GM19239 (cell line): ENCODE measurements at regions not wholly inside any gene's neighbourhood (a gene's known extent, or its start where the extent isn't known, plus 50 kb on each side); places are given as distances from the start of the nearest gene placed in this dataset.
"Not testable (repeated sequence)": the region's sequence is repeated elsewhere in the genome, so short reads cannot be mapped to it uniquely, and the experiment has no call there.

ENCODE experiments used
- DNase-seq: peaks from one replicate; pipeline ENCODE4 v3.0.0; 2011; ENCODE audit warnings: low spot score; ENCODE audit not compliant: insufficient read length
- FAIRE-seq: peaks from 2 replicates; lab custom pipeline; 2011; peaks lifted over from hg19 to GRCh38; lab: Jason Lieb, UNC

DNA sequence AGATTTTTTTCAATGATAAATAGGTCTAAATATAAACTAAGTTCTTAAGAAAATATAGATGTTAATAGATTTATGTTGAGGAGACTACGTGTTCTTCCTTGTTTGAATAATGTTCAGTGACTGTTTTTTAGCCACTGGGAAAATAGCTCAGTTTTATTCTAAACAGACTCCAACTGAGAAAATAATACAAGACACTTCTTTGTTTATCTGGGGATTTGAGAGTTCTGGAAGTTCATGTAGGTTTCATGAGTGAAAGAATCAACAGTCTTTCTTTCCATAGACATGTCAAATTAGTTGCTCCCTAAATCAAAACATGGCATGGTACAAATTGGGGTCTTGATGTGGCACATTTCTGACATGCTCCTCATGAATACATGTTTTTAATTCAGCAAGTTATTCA lies 177.7 kb downstream of the MREG start:
- FAIRE-seq (no peak), DNase-seq (no peak)

DNA sequence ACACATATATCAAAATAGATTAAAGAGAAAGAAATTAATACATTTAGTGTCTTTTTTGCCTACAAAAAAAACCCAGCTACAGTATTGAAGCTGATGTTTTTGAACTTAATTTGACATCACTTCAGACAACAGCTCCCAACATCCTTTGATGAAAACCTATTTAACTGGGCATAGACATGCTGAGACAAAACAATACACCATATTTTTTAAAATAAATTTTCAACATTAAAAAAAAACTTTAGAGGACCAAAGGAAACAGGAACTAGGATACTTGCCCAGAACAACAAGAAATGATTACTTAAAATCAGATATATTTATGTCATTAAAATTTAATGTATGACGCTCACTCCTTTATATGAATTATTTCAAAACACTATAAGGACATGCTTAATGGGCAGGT lies 178.1 kb downstream of the MREG start:
- no peak for FAIRE-seq
- no peak for DNase-seq

DNA sequence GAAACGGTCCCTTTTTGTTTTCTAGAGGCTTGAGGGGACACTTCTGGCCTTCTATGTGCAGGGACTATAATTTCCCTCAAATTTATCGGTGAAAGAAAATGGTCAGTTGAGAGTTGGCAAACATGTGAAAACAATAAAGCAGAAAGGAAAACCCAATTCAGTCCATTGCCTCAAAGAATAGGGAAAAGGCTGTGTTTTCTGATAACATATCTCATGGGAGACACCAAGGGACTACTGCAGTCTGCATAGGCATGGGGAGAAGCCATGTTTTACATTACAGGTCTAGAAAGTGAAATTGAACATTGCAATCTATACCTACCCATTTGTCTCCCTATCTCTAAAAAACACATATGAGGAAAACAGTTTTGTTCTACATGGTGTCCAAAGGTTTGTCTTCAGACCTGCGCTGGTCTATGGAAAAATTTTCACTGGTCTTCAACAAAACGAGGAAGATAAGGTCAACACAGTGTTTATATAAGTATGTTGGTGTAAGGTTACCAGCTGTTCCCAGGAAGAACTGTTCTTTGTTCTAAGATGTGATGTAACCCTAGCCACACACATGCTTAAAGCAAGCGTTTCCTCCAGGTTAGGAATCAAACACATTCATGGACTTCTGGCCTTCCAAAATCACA lies 179.7 kb downstream of the MREG start:
- FAIRE-seq, result no peak
- DNase-seq, result no peak

DNA sequence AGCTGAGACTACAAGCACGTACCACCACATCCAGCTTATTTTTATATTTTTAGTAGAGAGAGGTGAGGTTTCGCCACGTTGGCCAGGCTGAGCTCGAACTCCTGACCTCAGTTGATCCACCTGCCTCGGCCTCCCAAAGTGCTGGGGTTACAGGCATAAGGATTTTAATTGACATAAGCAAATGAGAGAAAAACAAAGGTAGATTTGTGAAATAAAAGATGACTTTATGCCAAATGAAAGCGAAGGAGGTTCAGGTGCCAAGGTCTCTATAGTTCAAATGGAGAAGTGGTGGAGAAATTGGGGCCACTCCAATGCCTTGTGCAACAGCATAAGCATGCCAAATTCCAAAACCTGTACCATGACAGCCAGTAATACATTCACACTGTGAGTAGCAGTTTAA lies 180.6 kb downstream of the MREG start:
- FAIRE-seq (no peak), DNase-seq (no peak)

DNA sequence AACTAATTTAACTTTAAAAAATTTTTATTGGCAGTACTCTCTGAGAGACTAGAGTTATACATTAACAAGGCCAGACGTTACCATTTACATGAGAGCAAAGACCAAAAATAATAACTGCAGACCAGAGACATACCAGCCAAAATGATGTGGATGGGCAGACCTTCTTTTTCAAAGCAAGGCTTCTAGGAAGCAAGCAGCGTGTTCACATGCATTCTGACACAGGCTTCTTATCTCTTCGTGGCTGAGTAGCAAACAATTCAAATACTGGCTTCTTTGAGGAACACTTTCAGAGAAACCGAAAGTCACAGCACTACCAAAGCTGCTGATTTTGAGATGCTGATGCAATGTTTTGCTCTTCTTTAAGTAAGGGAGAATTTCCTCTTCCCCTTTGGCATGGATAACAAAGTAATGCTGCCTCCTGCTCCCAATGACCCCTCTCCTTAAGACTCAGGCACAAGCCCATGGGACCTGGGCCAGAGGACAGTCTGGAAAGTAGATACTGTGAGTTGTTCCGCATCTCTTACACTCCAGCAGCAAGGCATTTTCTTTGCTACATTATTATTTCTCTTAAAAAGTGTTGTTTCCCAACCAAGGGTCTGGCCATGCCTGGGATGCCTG lies 181.9 kb downstream of the MREG start:
- DNase-seq (no peak), FAIRE-seq (peak; percentile 61)

DNA sequence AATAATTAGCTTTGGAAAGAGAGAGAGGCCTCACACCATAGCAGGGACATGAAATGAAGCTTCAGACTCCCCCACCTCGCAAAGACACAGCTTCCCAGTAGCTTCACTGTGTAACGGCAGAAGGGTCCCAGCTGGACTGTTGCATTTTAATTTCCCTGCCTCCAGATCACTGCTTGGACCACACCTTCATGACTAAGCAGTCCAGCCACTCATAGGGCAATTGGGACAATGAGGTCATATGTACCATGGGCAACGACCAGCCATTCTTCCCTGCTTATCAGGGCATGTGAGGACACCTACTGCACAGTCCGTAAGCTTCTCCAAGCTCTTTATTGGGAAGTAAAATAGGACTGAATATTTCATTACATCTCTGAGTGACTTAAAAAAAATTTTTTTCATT lies 183.0 kb downstream of the MREG start:
- no peak for DNase-seq

DNA sequence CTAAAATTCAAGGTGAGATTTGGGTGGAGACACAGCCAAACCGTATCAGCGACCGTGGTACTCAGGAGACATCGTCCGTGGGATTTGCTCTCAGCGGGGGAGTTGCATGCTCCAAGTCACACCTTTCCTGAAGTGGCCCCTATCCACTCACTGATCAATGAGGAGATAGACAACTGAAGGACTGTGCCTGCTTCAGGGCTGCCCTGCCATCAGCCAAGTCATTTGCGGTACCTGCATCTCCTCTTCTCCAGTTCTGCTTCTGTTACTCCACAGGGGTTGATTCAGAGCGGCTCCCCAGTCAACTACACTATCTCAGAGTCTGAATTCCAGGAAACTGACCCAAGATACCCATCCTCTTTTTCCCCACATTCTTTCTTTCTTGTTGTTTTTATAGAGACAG lies 184.1 kb downstream of the MREG start:
- DNase-seq (no peak), FAIRE-seq (no peak)

More for the DNA sequence above, 183.0 kb downstream of the MREG start:
- no peak for FAIRE-seq

DNA sequence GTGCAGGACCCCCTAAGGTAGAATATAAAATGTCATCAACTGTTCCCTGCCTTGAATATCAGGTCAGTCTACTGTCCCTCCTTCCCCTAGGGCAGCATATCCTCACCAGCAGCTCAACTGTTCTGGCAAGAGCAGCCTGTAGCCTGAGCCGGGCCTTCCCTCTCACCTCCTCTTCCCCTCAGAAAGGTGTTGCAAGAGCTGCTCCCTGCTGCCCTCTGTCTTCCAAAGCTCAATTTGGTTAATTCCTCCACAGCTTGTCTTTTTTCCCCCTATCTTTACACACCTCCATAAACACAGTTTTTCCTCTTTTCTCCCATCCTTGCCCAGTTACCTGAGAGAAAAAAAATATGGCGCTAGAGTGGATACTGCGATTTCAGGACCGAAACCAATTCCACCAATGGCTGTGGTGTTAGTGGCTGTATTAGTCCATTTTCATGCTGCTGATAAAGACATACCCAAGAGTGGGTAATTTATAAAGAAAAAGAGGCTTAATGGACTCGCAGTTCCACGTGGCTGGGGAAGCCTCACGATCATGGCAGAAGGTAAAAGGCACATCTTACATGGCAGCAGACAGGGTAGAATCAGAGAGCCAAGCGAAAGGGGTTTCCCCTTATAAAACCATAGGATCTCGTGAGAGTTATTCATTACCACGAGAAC lies 184.7 kb downstream of the MREG start:
- peak; percentile 37 for DNase-seq
- peak; percentile 88 for FAIRE-seq

DNA sequence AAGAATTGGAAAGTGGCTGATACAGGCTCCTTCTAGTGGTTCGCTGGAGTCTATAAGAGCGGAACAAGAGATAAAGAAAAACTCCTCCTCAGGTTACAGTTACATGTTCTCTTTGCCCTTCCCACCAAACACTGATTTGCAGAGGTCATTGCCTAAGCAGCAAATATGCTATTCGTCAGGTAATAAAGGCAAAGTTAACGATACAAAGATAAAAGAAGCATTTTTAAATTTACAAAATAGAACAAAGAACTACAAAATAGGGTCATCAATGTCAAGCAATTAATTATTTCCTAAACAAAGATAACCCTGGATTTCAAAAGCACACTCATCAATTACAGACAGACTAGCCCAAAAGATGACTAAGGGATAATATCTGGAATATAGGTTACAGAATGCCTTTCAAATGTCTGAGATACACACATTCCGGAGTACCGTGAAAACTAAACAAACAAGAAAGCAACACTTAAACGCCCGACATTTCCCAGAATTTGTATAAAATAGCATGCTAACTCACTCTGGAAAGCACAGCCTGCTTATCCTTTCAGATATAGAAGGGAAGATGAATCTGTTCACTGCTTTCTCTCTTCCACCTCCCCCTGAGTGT lies 186.4 kb downstream of the MREG start:
- no peak for DNase-seq
- FAIRE-seq, result peak; percentile 23

DNA sequence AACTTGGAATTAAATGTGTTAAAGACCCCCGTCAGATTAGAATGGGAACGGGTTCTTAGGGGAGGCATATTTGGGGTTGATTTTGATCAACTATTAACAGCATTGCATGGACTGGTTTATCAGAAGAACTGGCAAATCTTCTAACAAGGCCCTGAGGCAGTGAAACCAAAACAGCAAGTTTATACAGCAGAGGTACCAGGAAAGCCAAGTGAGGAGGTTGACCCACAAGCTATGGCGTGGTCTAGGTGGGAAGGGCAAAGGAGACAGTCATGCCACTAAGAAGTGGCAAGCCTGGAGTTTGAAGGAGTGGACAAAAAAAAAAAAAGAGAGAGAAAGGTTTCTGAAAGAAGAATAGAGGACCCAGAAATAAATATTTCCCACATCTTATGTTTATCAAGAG lies 187.0 kb downstream of the MREG start:
- FAIRE-seq, result no peak

DNA sequence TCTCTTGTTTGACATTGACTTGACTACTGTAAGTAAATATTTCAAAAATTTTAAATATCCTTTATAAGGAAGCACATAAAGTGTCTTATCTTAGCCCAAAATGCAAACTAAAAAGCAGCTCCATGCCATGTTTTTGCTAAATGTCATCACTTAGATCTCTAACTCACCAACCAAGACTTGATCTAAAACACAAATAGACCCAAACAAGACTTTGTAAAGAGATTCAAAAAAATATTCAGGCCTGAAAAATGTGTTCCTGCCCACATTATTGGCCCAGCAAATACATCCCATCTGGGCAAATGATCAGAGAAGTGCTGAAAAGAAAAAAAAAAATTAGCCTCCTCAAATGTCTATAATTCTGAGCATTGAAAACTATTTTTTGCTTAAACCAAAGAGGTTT lies 187.6 kb downstream of the MREG start:
- DNase-seq (no peak), FAIRE-seq (no peak)

More for the DNA sequence above, 187.0 kb downstream of the MREG start:
- no peak for DNase-seq

DNA sequence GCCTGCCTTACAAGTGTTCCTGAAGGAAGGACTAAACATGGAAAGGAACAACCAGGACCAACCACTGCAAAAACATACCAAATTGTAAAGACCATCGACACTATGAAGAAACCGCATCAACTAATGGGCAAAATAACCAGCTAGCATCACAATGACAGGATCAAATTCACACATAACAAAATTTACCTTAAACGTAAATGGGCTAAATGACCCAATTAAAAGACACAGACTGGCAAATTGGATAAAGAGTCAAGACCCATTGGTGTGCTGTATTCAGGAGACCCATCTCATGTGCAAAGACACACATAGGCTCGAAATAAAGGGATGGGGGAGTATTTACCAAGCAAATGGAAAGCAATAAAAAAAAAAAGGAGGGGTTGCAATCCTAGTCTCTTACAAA lies 192.1 kb downstream of the MREG start:
- DNase-seq, FAIRE-seq: not testable (repeated sequence)

DNA sequence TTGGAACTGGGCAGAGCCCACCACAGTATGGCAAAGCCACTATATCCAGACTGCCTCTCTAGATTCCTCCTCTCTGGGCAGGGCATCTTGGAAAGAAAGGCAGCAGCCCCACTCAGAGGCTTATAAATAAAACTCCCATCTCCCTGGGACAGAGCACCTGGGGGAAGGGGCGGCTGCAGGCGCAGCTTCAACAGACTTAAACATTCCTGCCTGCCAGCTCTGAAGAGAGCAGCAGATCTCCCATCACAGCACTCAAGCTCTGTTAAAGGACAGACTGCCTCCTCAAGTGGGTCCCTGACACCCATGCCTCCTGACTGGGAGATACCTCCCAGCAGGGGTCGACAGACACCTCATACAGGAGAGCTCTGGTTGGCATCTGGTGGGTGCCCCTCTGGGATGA lies 193.6 kb downstream of the MREG start:
- not testable (repeated sequence) for FAIRE-seq

DNA sequence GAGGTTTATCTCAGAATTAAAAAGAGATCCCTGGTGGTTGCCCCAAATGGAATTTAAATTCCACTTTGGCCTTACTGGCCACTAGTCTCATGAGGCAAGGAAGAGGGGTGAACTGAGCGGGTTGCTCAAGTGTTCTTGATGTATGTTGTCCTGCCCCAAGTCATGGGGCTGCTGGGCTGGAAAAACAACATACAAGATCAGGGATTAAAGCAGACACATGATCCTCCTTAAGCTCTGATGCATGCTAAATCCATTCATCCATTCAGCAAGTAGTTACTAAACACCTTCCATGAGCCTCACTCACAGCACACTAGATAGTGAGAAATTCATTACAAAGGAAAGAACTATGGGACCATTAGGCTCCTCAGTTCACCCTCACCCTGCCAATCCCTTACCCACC lies 196.3 kb downstream of the MREG start:
- no peak for DNase-seq
- no peak for FAIRE-seq

More for the DNA sequence above, 193.6 kb downstream of the MREG start:
- DNase-seq, result not testable (repeated sequence)

DNA sequence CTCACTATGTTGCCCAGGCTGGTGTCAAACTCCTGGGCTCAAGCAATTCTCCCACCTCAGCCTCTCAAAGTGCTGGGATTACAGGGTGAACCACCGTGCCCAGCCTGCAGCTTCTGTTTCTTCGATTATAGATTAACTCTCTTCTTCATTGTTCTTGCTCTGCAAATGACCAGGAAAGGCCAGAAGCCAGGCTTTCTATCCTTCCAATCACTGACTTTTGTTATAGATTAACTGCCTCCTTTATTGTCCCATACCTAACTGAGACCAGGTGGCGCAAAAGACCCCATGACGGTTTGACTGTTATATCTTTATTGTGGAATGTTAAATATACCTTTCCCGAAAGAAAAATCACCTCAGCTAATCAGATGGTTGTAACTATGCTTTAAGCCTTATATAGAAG lies 196.9 kb downstream of the MREG start:
- no peak for DNase-seq
- no peak for FAIRE-seq

DNA sequence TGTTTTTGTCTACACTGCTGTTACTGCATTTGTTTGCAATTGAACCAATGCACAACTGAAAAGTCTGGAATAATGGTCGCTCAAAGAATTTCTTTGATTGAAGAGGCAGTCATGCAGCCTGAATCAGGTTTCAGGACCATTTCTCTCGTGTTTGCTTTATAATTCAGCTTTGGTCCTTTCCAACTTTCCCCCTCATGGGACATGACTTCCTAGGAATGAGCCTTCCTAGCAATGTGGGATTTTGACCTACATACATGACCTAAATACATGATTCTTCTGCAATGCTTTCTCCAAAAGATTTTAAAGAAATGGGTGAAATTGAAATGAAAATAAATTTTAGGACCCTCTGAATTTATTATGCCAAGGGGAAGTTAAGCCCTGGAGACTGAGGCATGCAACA lies 197.4 kb downstream of the MREG start:
- DNase-seq (no peak), FAIRE-seq (no peak)

DNA sequence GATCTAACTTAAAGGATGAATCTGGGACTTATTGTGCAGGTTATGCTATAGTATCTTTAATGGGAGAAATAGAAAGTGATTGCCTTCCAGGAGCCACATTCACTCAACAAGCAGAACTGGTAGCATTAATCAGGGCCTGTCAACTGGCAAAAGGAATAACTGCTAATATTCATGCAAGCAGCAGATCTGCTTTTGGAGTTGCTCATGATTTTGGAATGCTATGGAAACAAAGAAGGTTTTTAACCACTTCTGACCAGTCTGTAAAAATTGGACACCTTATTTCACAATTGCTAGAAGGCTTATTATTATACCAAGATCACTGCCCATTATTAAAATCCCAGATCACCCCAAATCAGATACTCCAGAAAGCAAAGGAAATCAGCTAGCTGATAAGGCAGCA lies 200.4 kb downstream of the MREG start:
- FAIRE-seq (peak; percentile 66), DNase-seq (no peak)

DNA sequence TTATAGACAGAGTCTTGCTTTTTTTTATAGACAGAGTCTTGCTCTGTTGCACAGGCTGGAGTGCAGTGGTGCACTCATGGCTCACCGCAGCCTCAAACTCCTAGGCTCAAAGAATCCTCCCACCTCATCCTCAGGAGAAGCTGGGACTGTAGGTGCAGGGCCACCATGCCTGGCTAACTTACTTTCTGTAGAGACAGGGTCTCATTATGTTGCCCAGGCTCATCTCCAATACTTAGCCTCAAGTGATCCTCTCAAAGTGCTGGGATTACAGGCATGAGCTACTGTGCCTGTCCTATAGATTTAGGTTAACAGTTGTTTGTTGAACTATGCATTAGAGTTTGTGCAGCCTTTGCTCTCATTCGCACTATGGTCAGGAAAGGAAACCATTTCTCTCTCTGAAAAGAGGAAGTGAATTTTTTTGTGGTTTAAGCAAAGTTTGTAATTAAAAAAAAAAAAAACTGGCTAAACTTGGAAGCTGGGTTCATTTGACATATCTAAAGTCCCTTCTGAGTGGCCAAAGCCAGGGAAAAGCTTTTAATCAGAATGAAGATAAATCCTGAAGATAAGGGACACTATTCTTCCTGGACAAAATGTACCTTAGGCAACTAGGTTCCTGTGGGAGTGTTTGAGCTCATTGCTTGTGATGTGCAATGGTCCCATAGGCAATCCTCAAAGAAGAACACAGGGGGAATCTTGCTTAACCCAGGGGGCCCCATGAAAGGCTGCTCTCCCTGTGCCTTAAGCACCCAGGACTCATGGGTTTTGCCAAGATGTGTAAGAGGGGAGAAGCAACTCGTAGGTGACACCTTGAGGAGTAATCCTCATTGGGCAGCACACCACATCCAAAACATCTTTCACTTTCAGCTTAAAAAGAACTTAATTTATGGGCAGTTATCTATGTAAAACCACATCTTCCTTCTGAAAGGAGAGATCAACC lies 201.7 kb downstream of the MREG start:
- FAIRE-seq, result peak; percentile 95
- DNase-seq, result peak; percentile 32

DNA sequence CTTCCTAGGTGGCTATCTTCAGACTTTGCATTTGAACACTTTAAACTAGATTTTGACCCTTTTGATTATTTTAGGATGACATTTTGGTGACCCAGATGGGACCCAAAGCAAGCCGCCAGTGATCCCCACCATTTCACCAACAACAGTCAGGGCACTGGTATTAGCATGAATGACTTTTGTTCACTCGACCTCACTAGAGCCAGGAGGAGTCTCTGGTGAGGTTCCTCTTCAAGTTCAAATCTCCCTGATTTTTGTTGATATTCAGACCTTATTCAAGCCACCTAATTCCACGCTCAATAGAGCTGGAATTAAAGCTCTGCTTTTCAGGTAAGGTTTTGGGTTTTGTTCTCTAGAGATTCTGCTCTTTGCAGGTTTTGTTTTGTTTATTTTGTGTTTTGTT lies 202.3 kb downstream of the MREG start:
- DNase-seq, result no peak
- FAIRE-seq, result no peak

DNA sequence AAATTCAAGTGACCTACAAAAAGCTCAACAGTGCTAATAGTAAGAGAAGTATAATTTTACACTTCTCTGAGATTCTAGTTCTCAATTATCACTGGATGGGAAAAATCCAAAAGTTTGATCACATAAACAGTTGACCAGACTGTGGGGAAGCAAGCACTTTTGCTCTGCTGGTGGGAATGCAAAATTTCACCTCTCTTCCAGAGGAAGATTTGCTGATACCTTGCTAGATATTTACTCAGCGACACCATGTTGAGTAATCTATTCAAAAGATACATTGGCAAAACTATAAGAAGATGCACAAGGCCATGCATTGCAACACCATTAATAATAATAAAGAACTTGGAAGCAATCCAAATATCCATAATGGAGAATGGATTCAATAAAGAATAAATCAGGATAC lies 204.4 kb downstream of the MREG start:
- no peak for DNase-seq
- no peak for FAIRE-seq
